Erythroblast (primary cell): ENCODE measurements at regions not wholly inside any gene's neighbourhood (a gene's known extent, or its start where the extent isn't known, plus 50 kb on each side); places are given as distances from the start of the nearest gene placed in this dataset.

Experiments
- GATA1 ChIP-seq: IDR thresholded peaks from 2 replicates; pipeline ENCODE4 v1.6.1; 2011; ENCODE audit warnings: low read depth, mild to moderate bottlenecking, control low read depth, low read length, moderate library complexity
- POLR2A ChIP-seq: IDR thresholded peaks from 2 replicates; pipeline ENCODE4 v1.6.1; 2011; ENCODE audit warnings: mild to moderate bottlenecking, low read length

DNA sequence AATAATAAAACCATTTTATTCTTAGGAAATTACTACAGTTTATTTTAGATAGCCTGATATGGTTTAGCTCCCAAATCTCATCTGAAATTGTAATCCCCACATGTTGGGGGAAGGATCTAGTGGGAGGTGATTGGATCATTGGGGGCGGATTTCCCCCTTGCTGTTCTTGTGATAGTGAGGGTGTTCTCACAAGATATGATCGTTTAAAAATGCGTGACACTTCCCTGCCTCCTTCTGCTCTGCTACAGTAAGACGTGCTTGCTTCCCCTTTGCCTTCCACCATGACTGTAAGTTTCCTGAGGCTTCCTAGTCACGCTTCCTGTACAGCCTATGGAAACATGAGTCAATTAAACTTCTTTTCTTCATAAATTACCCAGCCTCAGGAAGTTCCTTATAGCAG, 122.4 kb upstream of the FGF10 start:
- no peak for TF ChIP-seq POLR2A
- no peak for TF ChIP-seq GATA1
